NB4 (cell line): ENCODE measurements at regions not wholly inside any gene's neighbourhood (a gene's known extent, or its start where the extent isn't known, plus 50 kb on each side); places are given as distances from the start of the nearest gene placed in this dataset.

Experiments used
- POLR2A ChIP-seq: IDR thresholded peaks from 2 replicates; pipeline ENCODE4 v1.6.1; 2011; ENCODE audit warnings: mild to moderate bottlenecking; ENCODE audit not compliant: insufficient read length; ENCODE audit errors: extremely low read depth
- TF ChIP-seq, protein P1 (sequence below): IDR thresholded peaks from one replicate; pipeline ENCODE4 v1.5.1; 2012; ENCODE audit warnings: low read depth, low read length
- TF ChIP-seq, protein P2 (sequence below): IDR thresholded peaks from 2 replicates; pipeline ENCODE4 v1.6.1; 2011; ENCODE audit warnings: low read depth, low read length

DNA sequence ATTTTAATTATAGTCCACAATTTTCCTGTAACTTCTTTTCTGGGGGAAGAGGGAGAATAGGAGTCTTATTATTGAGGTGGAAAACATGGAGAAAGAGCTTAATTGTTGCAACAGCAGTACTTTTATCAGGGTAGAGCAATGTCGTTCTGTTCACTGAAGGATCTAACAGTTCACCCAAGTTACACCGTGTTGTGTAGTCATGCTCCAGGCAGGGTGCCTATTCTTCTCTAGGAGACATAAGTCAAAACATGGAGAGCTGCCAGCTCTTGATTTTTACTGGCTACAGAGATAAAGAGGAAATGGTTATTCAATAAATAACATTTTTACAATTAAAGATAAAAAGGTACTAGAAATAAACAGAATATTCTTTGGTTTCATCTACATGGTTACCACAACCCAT, 594.3 kb upstream of the NETO1 start:
- no peak for TF ChIP-seq POLR2A
- TF ChIP-seq, protein P1, sequence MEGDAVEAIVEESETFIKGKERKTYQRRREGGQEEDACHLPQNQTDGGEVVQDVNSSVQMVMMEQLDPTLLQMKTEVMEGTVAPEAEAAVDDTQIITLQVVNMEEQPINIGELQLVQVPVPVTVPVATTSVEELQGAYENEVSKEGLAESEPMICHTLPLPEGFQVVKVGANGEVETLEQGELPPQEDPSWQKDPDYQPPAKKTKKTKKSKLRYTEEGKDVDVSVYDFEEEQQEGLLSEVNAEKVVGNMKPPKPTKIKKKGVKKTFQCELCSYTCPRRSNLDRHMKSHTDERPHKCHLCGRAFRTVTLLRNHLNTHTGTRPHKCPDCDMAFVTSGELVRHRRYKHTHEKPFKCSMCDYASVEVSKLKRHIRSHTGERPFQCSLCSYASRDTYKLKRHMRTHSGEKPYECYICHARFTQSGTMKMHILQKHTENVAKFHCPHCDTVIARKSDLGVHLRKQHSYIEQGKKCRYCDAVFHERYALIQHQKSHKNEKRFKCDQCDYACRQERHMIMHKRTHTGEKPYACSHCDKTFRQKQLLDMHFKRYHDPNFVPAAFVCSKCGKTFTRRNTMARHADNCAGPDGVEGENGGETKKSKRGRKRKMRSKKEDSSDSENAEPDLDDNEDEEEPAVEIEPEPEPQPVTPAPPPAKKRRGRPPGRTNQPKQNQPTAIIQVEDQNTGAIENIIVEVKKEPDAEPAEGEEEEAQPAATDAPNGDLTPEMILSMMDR: no peak
- TF ChIP-seq, protein P2, sequence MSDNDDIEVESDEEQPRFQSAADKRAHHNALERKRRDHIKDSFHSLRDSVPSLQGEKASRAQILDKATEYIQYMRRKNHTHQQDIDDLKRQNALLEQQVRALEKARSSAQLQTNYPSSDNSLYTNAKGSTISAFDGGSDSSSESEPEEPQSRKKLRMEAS: no peak
